ENCODE measurements at regions not wholly inside any gene's neighbourhood (a gene's known extent, or its start where the extent isn't known, plus 50 kb on each side); places are given as distances from the start of the nearest gene placed in this dataset.

DNA sequence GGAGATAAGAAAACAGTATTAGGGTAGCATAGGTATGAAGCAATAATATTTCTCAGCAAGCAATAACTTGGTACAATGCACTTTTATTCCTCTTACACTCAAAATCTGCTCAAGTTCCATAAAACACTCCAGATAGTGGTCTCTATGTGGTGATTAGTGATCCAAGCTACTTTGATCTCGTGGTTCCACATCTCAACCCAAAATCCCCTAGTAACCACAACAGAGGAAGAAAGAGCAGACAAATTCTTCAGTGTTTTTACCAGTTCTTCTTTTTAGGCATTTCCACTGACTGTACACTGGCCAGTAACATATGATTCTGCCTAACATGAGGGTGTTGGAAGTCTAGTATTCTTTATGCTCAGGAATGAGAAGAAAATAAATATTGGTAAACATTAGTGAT is 309.0 kb upstream of the PTCHD4 start:
- WGBS, 2 donors (ENCODE audit: low coverage in 1 of 2) = 44 to 60% methylated on average over 1 of the region's 1 CpG
- intact Hi-C loops (cut with DNase I; ENCODE audit: low total_unique reads) (no loop called here), in situ Hi-C loops (cut with MboI; ENCODE audit: low pct_ligation_motif_present in 1 of 4, low pct_unique_long_range_greater_than_20kb in 1 of 4, low sequenced_read_pairs in 3 of 4) (no loop called here)
- H3K4me1 ChIP-seq = no peaks in the 10 kb centered on the region
- TF ChIP-seq POLR2A (IDR thresholded peaks at IDR 0.05) (no peak), POLR2AphosphoS5 (IDR thresholded peaks at IDR 0.05) (no peak), EP300 (IDR thresholded peaks at IDR 0.05; ENCODE audit: low read depth) (no peak), CTCF (IDR thresholded peaks at IDR 0.05) (no peak)
- no peak for DNase-seq
- H3K27ac ChIP-seq = no peak overlapping the region
- H3K36me3 ChIP-seq = no peaks in the 10 kb centered on the region
- H3K4me3 ChIP-seq = no peak overlapping the region
- no peaks in the 10 kb centered on the region for H3K27me3 ChIP-seq
- H3K9me3 ChIP-seq = no peaks in the 10 kb centered on the region

GRCh38 chr6:48417927-48418326 is 306.9 kb upstream of the PTCHD4 start:
- in situ Hi-C loops (cut with MboI; ENCODE audit: low pct_ligation_motif_present in 1 of 4, low pct_unique_long_range_greater_than_20kb in 1 of 4, low sequenced_read_pairs in 3 of 4) = no loop called here
- intact Hi-C loops (cut with DNase I; ENCODE audit: low total_unique reads) = no loop called here
- H3K36me3 ChIP-seq = no peaks in the 10 kb centered on the region
- no peak overlapping the region for H3K27ac ChIP-seq
- 56 to 81% methylated on average over 4 of the region's 4 CpGs for WGBS, 2 donors (ENCODE audit: low coverage in 1 of 2)
- no peaks in the 10 kb centered on the region for H3K9me3 ChIP-seq
- TF ChIP-seq POLR2A (IDR thresholded peaks at IDR 0.05) = no peak
- no peak for TF ChIP-seq CTCF (IDR thresholded peaks at IDR 0.05)
- TF ChIP-seq POLR2AphosphoS5 (IDR thresholded peaks at IDR 0.05) = no peak
- H3K4me1 ChIP-seq = no peaks in the 10 kb centered on the region
- no peaks in the 10 kb centered on the region for H3K27me3 ChIP-seq
- no peak overlapping the region for H3K4me3 ChIP-seq
- no peak for DNase-seq

DNA sequence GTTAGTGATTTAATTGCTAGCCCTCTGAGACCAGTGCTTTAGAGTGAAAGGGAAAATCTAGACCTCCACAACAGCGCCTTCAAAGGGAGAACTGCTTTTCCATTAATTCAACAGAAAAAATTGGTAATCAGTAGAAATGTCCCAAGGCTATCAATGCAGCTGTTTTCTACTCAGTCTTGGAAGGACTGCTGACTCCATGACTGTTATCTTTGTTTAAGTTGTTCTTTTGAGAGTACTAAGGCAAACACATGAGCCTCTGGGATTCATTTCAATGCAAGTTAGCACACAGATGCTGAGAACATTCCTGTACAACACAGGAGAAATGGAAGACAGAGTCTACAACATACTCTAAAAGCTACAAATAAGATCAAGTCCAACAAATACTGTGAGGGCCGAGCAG is 301.7 kb upstream of the PTCHD4 start:
- intact Hi-C loops (cut with DNase I; ENCODE audit: low total_unique reads) = no loop called here

DNA sequence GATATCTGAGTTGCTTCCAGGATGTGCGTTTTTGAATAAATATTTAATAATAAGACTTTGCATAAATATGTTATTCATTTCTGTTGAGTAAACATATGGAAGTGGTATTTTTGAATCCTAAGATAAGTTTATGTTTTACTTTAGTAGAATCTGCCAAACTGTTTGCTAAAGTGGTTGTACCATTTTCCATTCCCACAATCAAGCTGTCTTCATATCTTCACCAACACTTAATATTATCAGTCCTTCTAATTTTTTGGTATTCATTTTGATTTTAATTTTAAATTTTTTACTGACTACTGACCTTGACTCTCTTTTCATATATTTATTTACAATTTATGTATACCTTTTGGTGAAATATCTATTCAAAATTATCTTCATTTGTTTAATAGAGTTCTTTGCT is 293.9 kb upstream of the PTCHD4 start:
- no peak for TF ChIP-seq POLR2A (IDR thresholded peaks at IDR 0.05)
- no peak for TF ChIP-seq EP300 (IDR thresholded peaks at IDR 0.05; ENCODE audit: low read depth)
- TF ChIP-seq CTCF (IDR thresholded peaks at IDR 0.05) = no peak
- no peak for TF ChIP-seq POLR2AphosphoS5 (IDR thresholded peaks at IDR 0.05)
- Histone ChIP-seq H3K4me3 (no peak overlapping the region), H3K27me3 (no peaks in the 10 kb centered on the region), H3K4me1 (no peaks in the 10 kb centered on the region), H3K36me3 (no peaks in the 10 kb centered on the region), H3K27ac (no peak overlapping the region), H3K9me3 (peaks cover 0 to 12% of the 10 kb centered on the region in 2 donors)
- 56 to 75% methylated on average over 1 of the region's 1 CpG for WGBS, 2 donors (ENCODE audit: low coverage in 1 of 2)
- in situ Hi-C loops (cut with MboI; ENCODE audit: low pct_ligation_motif_present in 1 of 4, low pct_unique_long_range_greater_than_20kb in 1 of 4, low sequenced_read_pairs in 3 of 4) (no loop called here), intact Hi-C loops (cut with DNase I; ENCODE audit: low total_unique reads) (no loop called here)
- DNase-seq = no peak

More for the DNA sequence above, 301.7 kb upstream of the PTCHD4 start:
- Histone ChIP-seq H3K9me3 (no peaks in the 10 kb centered on the region), H3K36me3 (no peaks in the 10 kb centered on the region), H3K27me3 (no peaks in the 10 kb centered on the region), H3K27ac (no peak overlapping the region), H3K4me1 (no peaks in the 10 kb centered on the region), H3K4me3 (no peak overlapping the region)
- WGBS, 2 donors (ENCODE audit: low coverage in 1 of 2) = 82 to 89% methylated on average over 1 to 2 of the region's 2 CpGs
- DNase-seq = no peak
- TF ChIP-seq CTCF (IDR thresholded peaks at IDR 0.05) (no peak), EP300 (IDR thresholded peaks at IDR 0.05; ENCODE audit: low read depth) (no peak), POLR2A (IDR thresholded peaks at IDR 0.05) (no peak), POLR2AphosphoS5 (IDR thresholded peaks at IDR 0.05) (no peak)
- in situ Hi-C loops (cut with MboI; ENCODE audit: low pct_ligation_motif_present in 1 of 4, low pct_unique_long_range_greater_than_20kb in 1 of 4, low sequenced_read_pairs in 3 of 4) = no loop called here
